ENCODE measurements at regions not wholly inside any gene's neighbourhood (a gene's known extent, or its start where the extent isn't known, plus 50 kb on each side); places are given as distances from the start of the nearest gene placed in this dataset.

- WGBS (ENCODE audit: insufficient coverage), result no CpG with 5 or more reads among the region's 2 CpGs
- Mint-ChIP-seq H3K27ac (no peak overlapping the region), H3K4me3 (no peak overlapping the region), H3K27me3 (ENCODE audit: low read depth in 2 of 2) (no peaks in the 10 kb centered on the region), H3K4me1 (no peaks in the 10 kb centered on the region), H3K36me3 (no peaks in the 10 kb centered on the region), H3K9me3 (peaks cover 5 to 12% of the 10 kb centered on the region in 2 donors)
- intact Hi-C loops (cut with micrococcal nuclease), result no loop called here
- DNase-seq (no peak), ATAC-seq (no peak)
- Histone ChIP-seq H3K4me1 (ENCODE audit: control insufficient read depth, insufficient read depth, low read length) (no peaks in the 10 kb centered on the region), H3K36me3 (ENCODE audit: control insufficient read depth, insufficient read depth, low read length) (no peaks in the 10 kb centered on the region), H3K4me3 (ENCODE audit: low read length) (no peak overlapping the region), H3K27ac (ENCODE audit: low read length) (no peak overlapping the region), H3K9me3 (ENCODE audit: control insufficient read depth, insufficient read depth, low read length) (no peaks in the 10 kb centered on the region), H3K27me3 (ENCODE audit: control insufficient read depth, insufficient read depth, low read length) (no peaks in the 10 kb centered on the region)
- TF ChIP-seq CTCF (IDR thresholded peaks at IDR 0.05), result no peak
These were observed 475.3 kb upstream of the AMOT start for GRCh38 chrX:113315927-113316326.

GRCh38 chrX:113305496-113305895, 464.9 kb upstream of the AMOT start:
- Mint-ChIP-seq H3K9me3 (peaks cover 4 to 10% of the 10 kb centered on the region in 2 donors), H3K27ac (no peak overlapping the region), H3K27me3 (ENCODE audit: low read depth in 2 of 2) (peaks cover 0 to 14% of the 10 kb centered on the region in 2 donors), H3K4me3 (no peak overlapping the region), H3K36me3 (no peaks in the 10 kb centered on the region), H3K4me1 (no peaks in the 10 kb centered on the region)
- Histone ChIP-seq H3K4me1 (ENCODE audit: control insufficient read depth, insufficient read depth, low read length) (no peaks in the 10 kb centered on the region), H3K4me3 (ENCODE audit: low read length) (no peak overlapping the region), H3K9me3 (ENCODE audit: control insufficient read depth, insufficient read depth, low read length) (no peaks in the 10 kb centered on the region), H3K27ac (ENCODE audit: low read length) (no peak overlapping the region), H3K27me3 (ENCODE audit: control insufficient read depth, insufficient read depth, low read length) (no peaks in the 10 kb centered on the region), H3K36me3 (ENCODE audit: control insufficient read depth, insufficient read depth, low read length) (no peaks in the 10 kb centered on the region)
- 80% methylated on average over 1 of the region's 1 CpG for WGBS (ENCODE audit: insufficient coverage)
- no peak for ATAC-seq
- no peak for TF ChIP-seq CTCF (IDR thresholded peaks at IDR 0.05)
- intact Hi-C loops (cut with micrococcal nuclease), result no loop called here
- DNase-seq, result no peak

GRCh38 chrX:113300580-113300979, 459.9 kb upstream of the AMOT start:
- 97% methylated on average over 2 of the region's 3 CpGs for WGBS (ENCODE audit: insufficient coverage)
- H3K27ac ChIP-seq (ENCODE audit: low read length), result no peak overlapping the region
- Mint-ChIP-seq H3K36me3 (no peaks in the 10 kb centered on the region), H3K4me3 (no peak overlapping the region), H3K9me3 (peaks cover 6 to 12% of the 10 kb centered on the region in 2 donors), H3K4me1 (no peaks in the 10 kb centered on the region), H3K27me3 (ENCODE audit: low read depth in 2 of 2) (peaks cover 0 to 8% of the 10 kb centered on the region in 2 donors), H3K27ac (no peak overlapping the region)
- no peak for TF ChIP-seq CTCF (IDR thresholded peaks at IDR 0.05)
- no peaks in the 10 kb centered on the region for H3K36me3 ChIP-seq (ENCODE audit: control insufficient read depth, insufficient read depth, low read length)
- DNase-seq (no peak), ATAC-seq (no peak)
- H3K4me1 ChIP-seq (ENCODE audit: control insufficient read depth, insufficient read depth, low read length), result no peaks in the 10 kb centered on the region
- intact Hi-C loops (cut with micrococcal nuclease), result no loop called here
- H3K4me3 ChIP-seq (ENCODE audit: low read length), result no peak overlapping the region
- H3K9me3 ChIP-seq (ENCODE audit: control insufficient read depth, insufficient read depth, low read length), result no peaks in the 10 kb centered on the region
- H3K27me3 ChIP-seq (ENCODE audit: control insufficient read depth, insufficient read depth, low read length), result no peaks in the 10 kb centered on the region

GRCh38 chrX:113297437-113297836, 456.8 kb upstream of the AMOT start:
- Mint-ChIP-seq H3K27ac (no peak overlapping the region), H3K4me1 (no peaks in the 10 kb centered on the region), H3K4me3 (no peak overlapping the region), H3K9me3 (peaks cover 6 to 11% of the 10 kb centered on the region in 2 donors), H3K36me3 (no peaks in the 10 kb centered on the region), H3K27me3 (ENCODE audit: low read depth in 2 of 2) (no peaks in the 10 kb centered on the region)
- no peak for DNase-seq
- intact Hi-C loops (cut with micrococcal nuclease), result no loop called here
- no peak for ATAC-seq
- Histone ChIP-seq H3K4me1 (ENCODE audit: control insufficient read depth, insufficient read depth, low read length) (no peaks in the 10 kb centered on the region), H3K36me3 (ENCODE audit: control insufficient read depth, insufficient read depth, low read length) (no peaks in the 10 kb centered on the region), H3K9me3 (ENCODE audit: control insufficient read depth, insufficient read depth, low read length) (no peaks in the 10 kb centered on the region), H3K27ac (ENCODE audit: low read length) (no peak overlapping the region), H3K4me3 (ENCODE audit: low read length) (no peak overlapping the region), H3K27me3 (ENCODE audit: control insufficient read depth, insufficient read depth, low read length) (no peaks in the 10 kb centered on the region)
- no peak for TF ChIP-seq CTCF (IDR thresholded peaks at IDR 0.05)

All from natural killer cell (primary cell).